HepG2 (cell line): ENCODE measurements at regions not wholly inside any gene's neighbourhood (a gene's known extent, or its start where the extent isn't known, plus 50 kb on each side); places are given as distances from the start of the nearest gene placed in this dataset.

Experiments
- ATAC-seq: fragments of 200-7000 bp; cut with Tn5 transposase; 3 replicates; pipeline ENCODE4 v1.9.1; 2020; ENCODE audit warnings: mild to moderate bottlenecking, moderate library complexity
- BruUV-seq: library from RNA; stranded (reverse); fragments of 400-500 nt; replicated peaks from 2 replicates; lab custom pipeline; 2021; lab: Mats Ljungman, UMichigan
- CTCF ChIA-PET: fragments of 300-600 bp; formaldehyde crosslinking; extraction: SDS; loops from one replicate; lab custom pipeline; 2021; ENCODE audit warnings: low total read pairs, inconsistent platforms, low intra/inter-chr PET ratio; lab: Yijun Ruan, JAX
- POLR2A ChIA-PET: fragments of 350-600 bp; sonication (Branson Sonifier 250); formaldehyde crosslinking; loops from one replicate; lab custom pipeline; 2020; ENCODE audit warnings: antibody characterized with exemption, inconsistent platforms; lab: Yijun Ruan, JAX
- DNase-seq: peaks from one replicate; pipeline ENCODE4 v3.0.0-alpha.2; 2015; ENCODE audit warnings: low spot score
- FAIRE-seq: peaks from 3 replicates; lab custom pipeline; 2011; peaks lifted over from hg19 to GRCh38; lab: Jason Lieb, UNC
- H2AFZ ChIP-seq: one replicate; pipeline ENCODE4 v1.6.1; 2011; ENCODE audit warnings: low read length, inconsistent platforms
- H3K27ac ChIP-seq: fragments of 300-600 bp; 3 replicates; pipeline ENCODE4 v1.8.0; 2011; ENCODE audit warnings: mixed run types, mild to moderate bottlenecking, mixed read lengths, low read length, inconsistent platforms; ENCODE audit not compliant: insufficient read depth; ENCODE audit errors: extremely low read length
- H3K27me3 ChIP-seq, 2 experiments: fragments of 200-600 bp in 1 of 2; 2 replicates in 1 of 2; 3 replicates in 1 of 2; pipeline versions ENCODE4 v1.6.0 to v1.8.0; 2011; ENCODE audit warnings: low read length in 2 of 2, mild to moderate bottlenecking in 2 of 2, moderate library complexity in 2 of 2, inconsistent platforms in 1 of 2; ENCODE audit not compliant: insufficient read depth in 2 of 2, control insufficient read depth in 1 of 2
- H3K36me3 ChIP-seq, 2 experiments: fragments of 200-600 bp in 1 of 2; replicated peaks in 1 of 2; 2 replicates in 1 of 2; 3 replicates in 1 of 2; pipeline versions ENCODE4 v1.5.1 to v1.8.0; 2011; ENCODE audit warnings: low read length in 2 of 2, inconsistent platforms in 1 of 2; ENCODE audit not compliant: insufficient read depth in 2 of 2, control insufficient read depth in 1 of 2
- H3K4me1 ChIP-seq: 2 replicates; pipeline ENCODE4 v1.5.1; 2012; ENCODE audit warnings: low read length, inconsistent platforms; ENCODE audit not compliant: insufficient read depth
- H3K4me2 ChIP-seq: 2 replicates; pipeline ENCODE4 v1.6.0; 2011; ENCODE audit warnings: low read depth, low read length, inconsistent platforms
- H3K4me3 ChIP-seq, 3 experiments: fragments of 200-600 bp in 1 of 3; sonication (generic), shearing (Covaris generic) in 1 of 3; replicated peaks in 1 of 3; 2 replicates each; pipeline ENCODE4 v1.5.1; 2011 to 2016; ENCODE audit warnings: low read length in 3 of 3, inconsistent platforms in 2 of 3, low read depth in 2 of 3, mild to moderate bottlenecking in 2 of 3, control low read depth in 1 of 3, mixed read lengths in 1 of 3; ENCODE audit not compliant: insufficient read depth in 1 of 3
- H3K79me2 ChIP-seq: one replicate; pipeline ENCODE4 v1.6.1; 2011; ENCODE audit warnings: low read length, inconsistent platforms; ENCODE audit not compliant: insufficient read depth
- H3K9ac ChIP-seq: 2 replicates; pipeline ENCODE4 v1.6.0; 2011; ENCODE audit warnings: mild to moderate bottlenecking, low read depth, low read length, inconsistent platforms; ENCODE audit not compliant: insufficient read depth
- H3K9me3 ChIP-seq: 2 replicates; pipeline ENCODE4 v1.5.1; 2012; ENCODE audit warnings: mild to moderate bottlenecking, low read length
- H4K20me1 ChIP-seq: 2 replicates; pipeline ENCODE4 v1.6.0; 2011; ENCODE audit warnings: inconsistent platforms, mild to moderate bottlenecking, low read length, moderate library complexity; ENCODE audit not compliant: insufficient read depth
- AHR ChIP-seq: IDR thresholded peaks from 2 replicates; pipeline ENCODE4 v1.6.1; 2018; ENCODE audit warnings: missing genetic modification reagents, missing compliant biosample characterization
- FOXC1 ChIP-seq: sonication (generic); formaldehyde crosslinking; IDR thresholded peaks from 2 replicates; pipeline ENCODE4 v1.8.0; 2022; ENCODE audit warnings: mild to moderate bottlenecking, missing genetic modification reagents, borderline replicate concordance
- REPIN1 ChIP-seq: sonication (generic); formaldehyde crosslinking; IDR thresholded peaks from 2 replicates; pipeline ENCODE4 v1.8.0; 2022; ENCODE audit warnings: missing genetic modification reagents, low read depth, mild to moderate bottlenecking, borderline replicate concordance
- THAP11 ChIP-seq: IDR thresholded peaks from 2 replicates; pipeline ENCODE4 v1.6.1; 2016; ENCODE audit warnings: missing biosample characterization, missing genetic modification reagents
- ZFP36 ChIP-seq: fragments of 150-350 bp; IDR thresholded peaks from 2 replicates; pipeline ENCODE4 v1.6.1; 2018; ENCODE audit warnings: borderline replicate concordance, low read length, low read depth; ENCODE audit not compliant: partially characterized antibody
- ZNF7 ChIP-seq: IDR thresholded peaks from 2 replicates; pipeline ENCODE4 v1.6.1; 2016; ENCODE audit warnings: missing biosample characterization, missing genetic modification reagents
- WGBS: methylation state at CpG from one replicate; pipeline ENCODE4 v1.1.6; 2017; ENCODE audit warnings: low lambda C conversion rate; 5-methylcytosine and 5-hydroxymethylcytosine counted together
- in situ Hi-C: cut with HindIII; loops from 2 replicates; pipeline ENCODE4 v1.10.0; 2017; ENCODE audit warnings: low pct_unique_long_range_greater_than_20kb; ENCODE audit not compliant: extremely low pct_ligation_motif_present
- intact Hi-C: fragments of 100-400 bp; cut with micrococcal nuclease; formaldehyde crosslinking; loops from one replicate; pipeline ENCODE4 v1.10.0; 2022; ENCODE audit not compliant: unreplicated experiment
- TF ChIP-seq, protein P1 (sequence below), 2 experiments: fragments of 450-650 bp in 1 of 2; sonication (generic) in 1 of 2; formaldehyde crosslinking in 1 of 2; IDR thresholded peaks; 2 replicates each; pipeline versions ENCODE4 v1.6.1 to v1.8.0; 2016 to 2022; ENCODE audit warnings: antibody characterized with exemption in 1 of 2, mild to moderate bottlenecking in 1 of 2, missing genetic modification reagents in 1 of 2

DNA sequence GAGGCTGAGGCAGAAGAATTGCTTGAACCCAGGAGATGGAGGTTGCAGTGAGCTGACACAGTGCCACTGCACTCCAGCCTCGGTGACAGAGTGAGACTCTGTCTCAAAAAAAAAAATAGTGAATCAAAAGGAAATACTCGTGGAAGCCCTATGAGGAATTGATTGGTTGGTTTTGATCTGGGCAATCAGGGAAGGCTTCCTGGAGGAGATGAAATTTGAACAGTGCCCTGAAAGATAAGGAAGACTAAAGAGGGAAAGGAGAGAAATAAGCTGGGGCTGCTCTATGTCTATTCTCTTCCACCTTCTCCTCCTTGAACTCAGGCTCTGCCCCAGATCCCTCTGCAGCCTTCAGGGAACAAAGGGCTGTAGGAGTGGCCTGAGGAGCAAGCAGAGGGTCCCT, 54.1 kb downstream of the IRF2BPL start:
- 0% methylated on average over 2 of the region's 2 CpGs for WGBS
- H4K20me1 ChIP-seq = no peaks in the 10 kb centered on the region
- no peak overlapping the region for H3K4me3 ChIP-seq
- CTCF ChIA-PET = no interaction called here
- DNase-seq (no peak), ATAC-seq (no peak)
- H2AFZ ChIP-seq = no peak overlapping the region
- H3K9me3 ChIP-seq = no peaks in the 10 kb centered on the region
- TF ChIP-seq REPIN1 (CRISPR knock-in tag) (no peak), ZFP36 (peak; percentile 46), FOXC1 (CRISPR knock-in tag) (no peak), AHR (no peak)
- TF ChIP-seq, all 625 proteins: peak for 1
- Histone ChIP-seq H3K36me3 (no peaks in the 10 kb centered on the region), H3K9ac (no peak overlapping the region), H3K4me2 (0 out of 2 replicates have a peak overlapping the region, but pooled peaks have one; percentile 23), H3K27me3 (0 out of 5 replicates have a peak, but pooled peaks cover 0 to 3% of the 10 kb centered on the region in 2 experiments), H3K79me2 (no peaks in the 10 kb centered on the region), H3K27ac (no peak overlapping the region), H3K4me1 (peaks cover 75% of the 10 kb centered on the region)
- intact Hi-C loops (no loop called here), in situ Hi-C loops (no loop called here)
- FAIRE-seq = no peak
- BruUV-seq = no TSS peak
- POLR2A ChIA-PET = interaction anchor here (1.1 kb wide), 1 partner anchor 13 kb away, joined by 5 read pairs; no protein-coding TSS in a partner anchor

DNA sequence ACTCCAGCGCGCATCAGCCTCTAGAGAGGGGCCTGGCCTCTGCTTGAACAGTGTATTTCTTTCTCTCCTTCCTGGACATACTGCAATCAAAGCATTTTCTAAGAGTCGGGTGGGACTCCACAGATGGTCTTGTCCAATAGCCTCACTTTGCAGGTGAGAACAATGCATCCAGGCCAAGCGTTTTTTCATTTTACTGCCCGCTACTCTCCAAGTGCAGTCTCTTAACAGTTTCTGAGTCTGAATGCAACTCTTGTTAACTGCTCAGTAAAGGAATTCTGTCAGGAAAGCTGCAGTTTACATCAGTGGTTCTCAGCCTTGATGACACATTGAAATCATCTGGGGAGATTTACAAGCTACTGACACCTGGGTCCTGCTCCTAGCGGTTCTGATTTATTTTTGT, 57.0 kb downstream of the IRF2BPL start:
- Histone ChIP-seq H3K36me3 (no peaks in the 10 kb centered on the region), H3K9me3 (no peaks in the 10 kb centered on the region), H3K4me1 (peaks cover 79% of the 10 kb centered on the region), H3K27ac (no peak overlapping the region), H4K20me1 (no peaks in the 10 kb centered on the region), H3K9ac (no peak overlapping the region), H3K27me3 (no peaks in the 10 kb centered on the region), H2AFZ (no peak overlapping the region), H3K79me2 (no peaks in the 10 kb centered on the region), H3K4me3 (peak overlapping the region in 1 of 3 experiments; percentile 49; a peak in 1 of 6 replicates), H3K4me2 (peak overlapping the region; percentile 68; the same call in 1 of the 2 replicates)
- TF ChIP-seq ZNF7 (CRISPR knock-in tag) (peak; percentile 79), THAP11 (no peak)
- TF ChIP-seq, protein P1, sequence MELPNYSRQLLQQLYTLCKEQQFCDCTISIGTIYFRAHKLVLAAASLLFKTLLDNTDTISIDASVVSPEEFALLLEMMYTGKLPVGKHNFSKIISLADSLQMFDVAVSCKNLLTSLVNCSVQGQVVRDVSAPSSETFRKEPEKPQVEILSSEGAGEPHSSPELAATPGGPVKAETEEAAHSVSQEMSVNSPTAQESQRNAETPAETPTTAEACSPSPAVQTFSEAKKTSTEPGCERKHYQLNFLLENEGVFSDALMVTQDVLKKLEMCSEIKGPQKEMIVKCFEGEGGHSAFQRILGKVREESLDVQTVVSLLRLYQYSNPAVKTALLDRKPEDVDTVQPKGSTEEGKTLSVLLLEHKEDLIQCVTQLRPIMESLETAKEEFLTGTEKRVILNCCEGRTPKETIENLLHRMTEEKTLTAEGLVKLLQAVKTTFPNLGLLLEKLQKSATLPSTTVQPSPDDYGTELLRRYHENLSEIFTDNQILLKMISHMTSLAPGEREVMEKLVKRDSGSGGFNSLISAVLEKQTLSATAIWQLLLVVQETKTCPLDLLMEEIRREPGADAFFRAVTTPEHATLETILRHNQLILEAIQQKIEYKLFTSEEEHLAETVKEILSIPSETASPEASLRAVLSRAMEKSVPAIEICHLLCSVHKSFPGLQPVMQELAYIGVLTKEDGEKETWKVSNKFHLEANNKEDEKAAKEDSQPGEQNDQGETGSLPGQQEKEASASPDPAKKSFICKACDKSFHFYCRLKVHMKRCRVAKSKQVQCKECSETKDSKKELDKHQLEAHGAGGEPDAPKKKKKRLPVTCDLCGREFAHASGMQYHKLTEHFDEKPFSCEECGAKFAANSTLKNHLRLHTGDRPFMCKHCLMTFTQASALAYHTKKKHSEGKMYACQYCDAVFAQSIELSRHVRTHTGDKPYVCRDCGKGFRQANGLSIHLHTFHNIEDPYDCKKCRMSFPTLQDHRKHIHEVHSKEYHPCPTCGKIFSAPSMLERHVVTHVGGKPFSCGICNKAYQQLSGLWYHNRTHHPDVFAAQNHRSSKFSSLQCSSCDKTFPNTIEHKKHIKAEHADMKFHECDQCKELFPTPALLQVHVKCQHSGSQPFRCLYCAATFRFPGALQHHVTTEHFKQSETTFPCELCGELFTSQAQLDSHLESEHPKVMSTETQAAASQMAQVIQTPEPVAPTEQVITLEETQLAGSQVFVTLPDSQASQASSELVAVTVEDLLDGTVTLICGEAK (IDR thresholded peaks at IDR 0.05) = no peak
- TF ChIP-seq, protein P1 (CRISPR knock-in tag; IDR thresholded peaks at IDR 0.05) = no peak
- WGBS = 34% methylated on average over 6 of the region's 6 CpGs
- FAIRE-seq = no peak
- intact Hi-C loops (no loop called here), in situ Hi-C loops (no loop called here)
- CTCF ChIA-PET = no interaction called here
- BruUV-seq = no TSS peak
- no peak for DNase-seq
- POLR2A ChIA-PET = interaction anchor here (0.9 to 1.9 kb wide), 5 partner anchors 10 to 57 kb away, joined by 4 to 6 read pairs (median 4); partner anchors contain the start of gene IRF2BPL
- peak; percentile 5; the same call in 1 of the 3 replicates for ATAC-seq
